Right lobe of liver (tissue), 6 donors: ENCODE measurements at regions not wholly inside any gene's neighbourhood (a gene's known extent, or its start where the extent isn't known, plus 50 kb on each side); places are given as distances from the start of the nearest gene placed in this dataset.

Experiments used
- ATAC-seq, 4 donors: fragments of 200-7000 bp; cut with Tn5 transposase; one replicate each; pipeline ENCODE4 v1.9.1; 2020; ENCODE audit warnings: mild to moderate bottlenecking in 4 of 4, moderate library complexity in 4 of 4
- DNase-seq, 3 donors: peaks; one replicate each; pipeline ENCODE4 v3.0.0-alpha.2; 2020
- H3K27ac ChIP-seq, 3 donors: fragments of 200-600 bp; one replicate each; pipeline ENCODE4 v1.8.0; 2022
- H3K27me3 ChIP-seq, 2 donors: fragments of 200-600 bp; one replicate each; pipeline ENCODE4 v1.8.0; 2022
- H3K36me3 ChIP-seq, 4 donors: fragments of 200-600 bp; sonication (generic) in 1 of 4; one replicate each; pipeline versions ENCODE4 v1.5.1 to v1.8.0; 2017 to 2022; ENCODE audit warnings: control low read depth in 1 of 4
- H3K4me1 ChIP-seq, 4 donors: fragments of 200-600 bp; sonication (generic) in 1 of 4; one replicate each; pipeline versions ENCODE4 v1.5.1 to v1.8.0; 2017 to 2022; ENCODE audit warnings: control low read depth in 1 of 4
- H3K4me3 ChIP-seq, 3 donors: fragments of 200-600 bp; one replicate each; pipeline ENCODE4 v1.8.0; 2022
- H3K9me3 ChIP-seq, 4 donors: fragments of 200-600 bp; sonication (generic) in 1 of 4; one replicate each; pipeline versions ENCODE4 v1.5.1 to v1.8.0; 2017 to 2022; ENCODE audit warnings: control low read depth in 1 of 4
- POLR2A ChIP-seq: fragments of 450-650 bp; IDR thresholded peaks from one replicate; pipeline ENCODE4 v1.6.1; 2017; ENCODE audit warnings: antibody characterized with exemption, mild to moderate bottlenecking
- WGBS: methylation state at CpG from one replicate; pipeline ENCODE4 v1.1.6; 2018; ENCODE audit warnings: low coverage, low lambda C conversion rate; ENCODE audit not compliant: insufficient coverage; ENCODE audit errors: missing lambda C conversion rate; 5-methylcytosine and 5-hydroxymethylcytosine counted together
- intact Hi-C, 2 donors: fragments of 100-400 bp; cut with DNase I; formaldehyde crosslinking; loops; one replicate each; pipeline versions ENCODE4 v1.11.2 to v1.14.1; 2022
- TF ChIP-seq, protein P1 (sequence below), 4 donors: fragments of 200-600 bp in 3 of 4; fragments of 450-650 bp in 1 of 4; IDR thresholded peaks; one replicate each; pipeline versions ENCODE4 v1.5.1 to v1.8.0; 2016 to 2022; ENCODE audit warnings: antibody characterized with exemption in 4 of 4, mild to moderate bottlenecking in 2 of 4
- donor health status: DM: no; HTN: yes; CAD: no.
- donor health status: DM: no; HTN: no; CAD: no.
- donor health status: DM: no; HTN: no; CAD: no.
- donor health status: DM: no; HTN: yes; CAD: no.
- donor health status: DM: no; HTN: yes; CAD: no.

DNA sequence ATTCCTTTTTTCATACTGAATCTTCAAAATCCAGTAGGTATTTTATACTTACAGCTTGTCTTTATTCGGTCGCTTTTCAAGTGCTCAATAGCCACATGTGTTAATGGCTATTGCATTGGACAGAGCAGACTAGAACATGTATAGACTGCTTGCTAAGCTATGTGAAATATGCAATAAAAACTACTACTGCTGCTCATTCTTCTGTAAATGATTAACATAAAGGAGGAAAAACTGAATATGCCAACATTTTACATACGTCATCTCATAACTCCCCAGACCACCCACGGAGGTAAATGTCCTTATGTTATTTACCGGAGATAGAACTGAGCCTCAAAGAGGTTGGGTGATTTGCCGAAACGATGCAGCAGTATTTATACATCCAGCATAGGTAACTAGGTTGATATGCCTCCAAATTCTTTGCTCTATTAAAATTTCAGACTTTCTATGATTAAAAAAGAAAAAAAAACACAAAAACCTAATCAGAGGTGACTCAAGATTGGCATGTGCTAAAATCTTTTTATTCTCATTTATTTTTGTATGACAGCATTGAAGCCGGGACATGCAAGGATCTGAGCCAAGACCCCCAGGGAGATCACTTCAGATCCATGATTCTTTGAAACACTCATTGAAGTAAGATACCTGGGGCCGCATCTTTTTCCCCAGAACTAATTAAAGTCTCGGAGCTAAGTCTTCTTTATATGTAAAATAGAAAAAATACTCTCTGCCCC lies 78.5 kb upstream of the OR5AK2 start:
- no peak for ATAC-seq
- Histone ChIP-seq H3K36me3 (no peaks in the 10 kb centered on the region), H3K4me3 (no peak overlapping the region), H3K4me1 (no peaks in the 10 kb centered on the region), H3K27ac (no peak overlapping the region), H3K9me3 (no peaks in the 10 kb centered on the region), H3K27me3 (no peaks in the 10 kb centered on the region)
- WGBS = 49% methylated on average over 10 of the region's 10 CpGs
- no peak for TF ChIP-seq POLR2A
- TF ChIP-seq, protein P1, sequence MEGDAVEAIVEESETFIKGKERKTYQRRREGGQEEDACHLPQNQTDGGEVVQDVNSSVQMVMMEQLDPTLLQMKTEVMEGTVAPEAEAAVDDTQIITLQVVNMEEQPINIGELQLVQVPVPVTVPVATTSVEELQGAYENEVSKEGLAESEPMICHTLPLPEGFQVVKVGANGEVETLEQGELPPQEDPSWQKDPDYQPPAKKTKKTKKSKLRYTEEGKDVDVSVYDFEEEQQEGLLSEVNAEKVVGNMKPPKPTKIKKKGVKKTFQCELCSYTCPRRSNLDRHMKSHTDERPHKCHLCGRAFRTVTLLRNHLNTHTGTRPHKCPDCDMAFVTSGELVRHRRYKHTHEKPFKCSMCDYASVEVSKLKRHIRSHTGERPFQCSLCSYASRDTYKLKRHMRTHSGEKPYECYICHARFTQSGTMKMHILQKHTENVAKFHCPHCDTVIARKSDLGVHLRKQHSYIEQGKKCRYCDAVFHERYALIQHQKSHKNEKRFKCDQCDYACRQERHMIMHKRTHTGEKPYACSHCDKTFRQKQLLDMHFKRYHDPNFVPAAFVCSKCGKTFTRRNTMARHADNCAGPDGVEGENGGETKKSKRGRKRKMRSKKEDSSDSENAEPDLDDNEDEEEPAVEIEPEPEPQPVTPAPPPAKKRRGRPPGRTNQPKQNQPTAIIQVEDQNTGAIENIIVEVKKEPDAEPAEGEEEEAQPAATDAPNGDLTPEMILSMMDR (IDR thresholded peaks at IDR 0.05) = no peak
- DNase-seq = no peak
- intact Hi-C loops = no loop called here

DNA sequence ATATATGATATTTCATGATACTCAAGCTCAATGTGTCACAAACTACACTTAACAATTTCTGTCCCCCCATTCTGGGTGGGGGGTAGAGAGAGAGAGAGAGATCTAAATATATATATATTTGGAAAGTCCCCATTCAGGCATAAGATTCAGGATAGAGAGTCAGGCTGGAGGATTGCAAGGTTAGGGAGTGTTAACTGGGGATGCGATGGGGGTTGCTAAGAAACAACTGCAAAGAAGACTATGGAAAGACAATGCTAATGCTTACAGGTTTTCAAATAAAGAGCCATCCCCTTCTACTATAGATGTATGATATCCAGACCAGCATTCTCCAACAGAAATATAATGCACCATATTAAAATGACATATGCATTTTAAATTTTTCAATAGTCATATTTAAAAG lies 79.2 kb upstream of the OR5AK2 start:
- WGBS = 73% methylated on average over 1 of the region's 1 CpG
- no peaks in the 10 kb centered on the region for H3K36me3 ChIP-seq
- no peak for TF ChIP-seq POLR2A
- TF ChIP-seq, protein P1 (IDR thresholded peaks at IDR 0.05) = no peak
- no peak for ATAC-seq
- H3K27ac ChIP-seq = no peak overlapping the region
- H3K9me3 ChIP-seq = no peaks in the 10 kb centered on the region
- no peaks in the 10 kb centered on the region for H3K4me1 ChIP-seq
- no peak overlapping the region for H3K4me3 ChIP-seq
- no peak for DNase-seq
- H3K27me3 ChIP-seq = no peaks in the 10 kb centered on the region
- intact Hi-C loops = no loop called here

DNA sequence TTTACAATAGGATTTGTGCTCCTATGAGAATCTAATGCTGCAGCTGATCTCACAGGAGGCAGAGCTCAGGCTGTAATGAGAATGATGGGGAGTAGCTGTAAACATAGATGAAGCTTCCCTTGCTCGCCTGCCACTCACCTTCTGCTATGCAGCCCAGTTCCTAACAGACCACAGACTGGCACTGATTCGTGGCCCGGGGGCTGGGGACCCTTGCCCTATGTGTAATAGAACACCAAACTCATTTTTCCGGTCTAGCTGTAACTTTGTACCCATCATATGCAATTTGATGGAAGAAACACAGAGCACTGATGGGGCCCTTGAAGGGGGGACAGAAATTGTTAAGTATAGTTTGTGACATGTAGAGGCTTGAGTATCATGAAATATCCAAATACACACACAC lies 79.6 kb upstream of the OR5AK2 start:
- ATAC-seq (no peak), DNase-seq (no peak)
- Histone ChIP-seq H3K9me3 (no peaks in the 10 kb centered on the region), H3K4me1 (no peaks in the 10 kb centered on the region), H3K4me3 (no peak overlapping the region), H3K27me3 (no peaks in the 10 kb centered on the region), H3K36me3 (no peaks in the 10 kb centered on the region), H3K27ac (no peak overlapping the region)
- TF ChIP-seq, protein P1 (IDR thresholded peaks at IDR 0.05) = no peak
- no peak for TF ChIP-seq POLR2A
- intact Hi-C loops = no loop called here
- WGBS = 61% methylated on average over 4 of the region's 4 CpGs

DNA sequence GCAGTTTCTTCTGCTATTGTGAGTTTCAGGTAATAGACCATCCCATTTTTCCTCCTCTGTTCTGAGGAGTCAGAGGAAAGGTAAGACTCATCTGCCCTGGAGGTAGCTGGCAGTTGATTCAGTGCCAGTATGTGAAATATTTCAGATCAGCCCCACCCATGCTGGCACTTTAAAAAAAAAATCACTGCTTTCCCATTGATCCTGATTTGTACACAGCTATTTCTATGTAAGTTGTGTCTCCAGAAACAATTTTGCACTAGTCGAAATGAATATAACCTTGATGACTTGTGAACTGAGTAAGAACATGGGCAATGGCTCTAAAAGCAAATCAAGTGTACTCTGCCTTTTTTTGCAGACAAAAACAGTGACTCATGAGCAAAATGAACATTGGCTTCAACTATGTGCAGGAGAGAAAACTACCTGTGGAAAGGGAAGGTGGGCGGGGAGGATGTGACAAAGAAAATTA lies 82.0 kb upstream of the OR5AK2 start:
- H3K27ac ChIP-seq = no peak overlapping the region
- H3K27me3 ChIP-seq = no peaks in the 10 kb centered on the region
- 53% methylated on average over 2 of the region's 2 CpGs for WGBS
- TF ChIP-seq, protein P1 (IDR thresholded peaks at IDR 0.05) = no peak
- no peak for TF ChIP-seq POLR2A
- H3K4me1 ChIP-seq = no peaks in the 10 kb centered on the region
- no peak for ATAC-seq
- H3K4me3 ChIP-seq = no peak overlapping the region
- intact Hi-C loops = no loop called here
- no peaks in the 10 kb centered on the region for H3K9me3 ChIP-seq
- H3K36me3 ChIP-seq = no peaks in the 10 kb centered on the region
- no peak for DNase-seq
